NT2/D1 (cell line): ENCODE measurements at regions not wholly inside any gene's neighbourhood (a gene's known extent, or its start where the extent isn't known, plus 50 kb on each side); places are given as distances from the start of the nearest gene placed in this dataset.
"Not testable (repeated sequence)": the region's sequence is repeated elsewhere in the genome, so short reads cannot be mapped to it uniquely, and the experiment has no call there.

Experiments
- DNase-seq: peaks from one replicate; pipeline ENCODE4 v3.0.0-alpha.2; 2011; ENCODE audit warnings: low read depth, low spot score
- H3K27me3 ChIP-seq: 2 replicates; pipeline ENCODE4 v1.6.0; 2011; ENCODE audit warnings: mild to moderate bottlenecking; ENCODE audit not compliant: insufficient read length, insufficient read depth
- H3K36me3 ChIP-seq: 2 replicates; pipeline ENCODE4 v1.6.1; 2011; ENCODE audit warnings: mild to moderate bottlenecking, low read length, mixed read lengths; ENCODE audit not compliant: insufficient read depth, insufficient read length
- H3K4me1 ChIP-seq: 2 replicates; pipeline ENCODE4 v1.5.1; 2011; ENCODE audit not compliant: insufficient read depth, insufficient read length
- H3K4me3 ChIP-seq: 2 replicates; pipeline ENCODE4 v1.5.1; 2011; ENCODE audit warnings: low read depth; ENCODE audit not compliant: insufficient read length
- H3K9ac ChIP-seq: 2 replicates; pipeline ENCODE4 v1.6.0; 2011; ENCODE audit warnings: low read depth; ENCODE audit not compliant: insufficient read length
- H3K9me3 ChIP-seq: 2 replicates; pipeline ENCODE4 v1.5.1; 2011; ENCODE audit warnings: mild to moderate bottlenecking, low read length; ENCODE audit not compliant: insufficient read depth
- SUZ12 ChIP-seq: IDR thresholded peaks from 2 replicates; pipeline ENCODE4 v1.6.1; 2011; ENCODE audit not compliant: insufficient read length, insufficient read depth; ENCODE audit errors: extremely low read depth
- YY1 ChIP-seq: IDR thresholded peaks from 2 replicates; pipeline ENCODE4 v1.6.1; 2011; ENCODE audit not compliant: insufficient read length, insufficient read depth
- ZNF274 ChIP-seq: IDR thresholded peaks from 2 replicates; pipeline ENCODE4 v1.6.1; 2011; ENCODE audit warnings: mild to moderate bottlenecking, low read depth, low read length

DNA sequence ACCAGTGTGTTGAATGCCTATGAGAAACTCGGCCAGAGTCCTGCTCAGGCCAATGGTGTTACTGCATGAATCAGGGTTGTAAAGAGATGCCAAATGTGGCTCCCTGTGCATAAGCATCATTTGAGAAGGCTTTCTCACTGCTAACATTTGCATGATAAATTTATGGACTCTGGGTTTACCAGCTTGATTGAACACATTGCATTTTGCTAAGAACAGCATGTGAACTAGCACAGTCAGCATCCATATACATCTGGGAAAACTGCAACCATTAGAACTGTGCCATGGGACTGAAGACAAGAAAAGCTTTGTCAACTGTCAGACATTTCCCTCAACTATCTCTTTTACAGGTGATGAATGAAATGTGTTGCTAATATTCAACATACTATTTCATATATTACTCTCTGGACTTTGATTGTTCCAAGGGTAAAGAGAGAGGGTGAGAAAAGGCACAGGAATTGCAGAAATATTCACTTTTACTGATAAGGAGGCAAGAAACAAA lies 1427.4 kb upstream of the ADGRL3 start:
- no peaks in the 10 kb centered on the region for H3K9me3 ChIP-seq
- H3K4me1 ChIP-seq, result no peaks in the 10 kb centered on the region
- DNase-seq, result no peak
- TF ChIP-seq SUZ12 (no peak), ZNF274 (no peak), YY1 (no peak)
- no peak overlapping the region for H3K9ac ChIP-seq
- no peaks in the 10 kb centered on the region for H3K27me3 ChIP-seq
- H3K36me3 ChIP-seq, result no peaks in the 10 kb centered on the region
- no peak overlapping the region for H3K4me3 ChIP-seq

GRCh38 chr4:59780271-59780670 lies 1419.9 kb upstream of the ADGRL3 start:
- DNase-seq, H3K9ac ChIP-seq, H3K36me3 ChIP-seq, H3K4me3 ChIP-seq, H3K27me3 ChIP-seq, H3K4me1 ChIP-seq, H3K9me3 ChIP-seq: not testable (repeated sequence)

GRCh38 chr4:59805176-59805575 lies 1395.0 kb upstream of the ADGRL3 start:
- DNase-seq, result no peak
- Histone ChIP-seq H3K27me3 (no peaks in the 10 kb centered on the region), H3K9ac (no peak overlapping the region), H3K4me3 (no peak overlapping the region), H3K36me3 (no peaks in the 10 kb centered on the region), H3K9me3 (no peaks in the 10 kb centered on the region), H3K4me1 (no peaks in the 10 kb centered on the region)
- TF ChIP-seq SUZ12 (no peak), ZNF274 (no peak), YY1 (no peak)

- no peak for DNase-seq
These were observed 1385.6 kb upstream of the ADGRL3 start for GRCh38 chr4:59814402-59815010.

DNA sequence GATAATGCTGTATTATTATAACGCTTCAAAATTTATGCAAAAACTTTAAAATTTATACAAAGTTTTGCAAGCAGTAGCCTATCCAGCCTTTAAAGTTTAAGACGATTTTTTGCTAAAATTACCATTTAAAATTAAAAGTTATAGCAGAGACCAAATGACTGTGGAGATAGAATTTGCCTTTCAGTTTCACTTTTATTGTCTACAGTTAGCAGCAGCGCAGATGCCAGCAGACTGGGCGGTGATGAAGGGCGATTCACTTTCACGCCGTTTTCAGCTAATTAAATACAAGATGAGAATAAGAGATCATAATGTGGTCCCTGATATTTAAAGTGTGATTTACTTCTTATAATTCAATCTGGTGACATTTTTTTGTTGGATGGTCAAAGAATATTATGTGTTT lies 1381.5 kb upstream of the ADGRL3 start:
- no peak for TF ChIP-seq YY1
- no peak for TF ChIP-seq ZNF274
- no peak for TF ChIP-seq SUZ12
- no peaks in the 10 kb centered on the region for H3K9me3 ChIP-seq
- H3K4me1 ChIP-seq, result no peaks in the 10 kb centered on the region
- DNase-seq, result no peak
- H3K36me3 ChIP-seq, result no peaks in the 10 kb centered on the region
- H3K9ac ChIP-seq, result no peak overlapping the region
- no peaks in the 10 kb centered on the region for H3K27me3 ChIP-seq
- H3K4me3 ChIP-seq, result no peak overlapping the region

More at GRCh38 chr4:59814402-59815010, 1385.6 kb upstream of the ADGRL3 start:
- Histone ChIP-seq H3K4me3 (no peak overlapping the region), H3K9ac (no peak overlapping the region), H3K36me3 (no peaks in the 10 kb centered on the region), H3K4me1 (no peaks in the 10 kb centered on the region), H3K27me3 (no peaks in the 10 kb centered on the region), H3K9me3 (no peaks in the 10 kb centered on the region)
- TF ChIP-seq SUZ12, result no peak
- TF ChIP-seq ZNF274, result no peak
- TF ChIP-seq YY1, result no peak

DNA sequence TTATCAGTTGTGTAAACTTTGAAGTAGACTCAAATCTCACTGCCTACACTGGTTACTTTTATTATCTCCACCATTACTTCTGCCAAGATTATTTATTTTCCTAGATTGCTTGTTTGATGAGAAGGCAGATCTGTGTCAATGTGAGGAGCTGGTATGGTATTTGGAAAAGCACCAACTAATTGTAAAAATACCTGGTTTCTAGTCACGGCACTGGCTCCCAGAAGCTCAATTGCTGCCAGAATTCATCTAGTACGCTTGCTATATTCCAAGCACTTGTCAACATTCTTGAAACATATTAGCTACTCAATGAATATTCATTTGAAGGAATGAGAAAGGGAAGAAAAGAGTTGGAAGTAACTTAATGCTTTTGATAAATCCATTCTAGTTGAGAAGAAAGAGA lies 1376.8 kb upstream of the ADGRL3 start:
- no peak for TF ChIP-seq ZNF274
- TF ChIP-seq YY1, result no peak
- no peak for TF ChIP-seq SUZ12

DNA sequence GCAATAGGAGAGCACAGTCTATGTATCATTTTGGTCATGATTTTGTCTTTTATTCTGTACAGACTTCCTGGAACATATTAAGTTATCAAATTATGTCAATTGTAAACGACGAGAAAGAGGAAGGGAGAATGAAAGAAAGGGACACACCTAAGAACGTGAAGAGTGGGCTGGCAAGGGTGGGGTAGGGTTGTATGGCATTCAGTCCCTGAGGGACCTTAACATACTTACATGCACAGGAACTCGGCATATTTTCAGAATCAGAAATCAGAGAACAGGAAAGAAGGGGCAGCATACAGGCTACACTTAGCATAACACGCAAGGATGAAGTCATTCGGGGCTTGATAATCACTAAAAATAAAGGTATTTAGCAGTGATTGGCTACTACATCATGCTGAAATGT lies 1375.0 kb upstream of the ADGRL3 start:
- Histone ChIP-seq H3K9me3 (no peaks in the 10 kb centered on the region), H3K9ac (no peak overlapping the region), H3K27me3 (no peaks in the 10 kb centered on the region), H3K4me3 (no peak overlapping the region), H3K36me3 (no peaks in the 10 kb centered on the region), H3K4me1 (no peaks in the 10 kb centered on the region)
- no peak for DNase-seq
- TF ChIP-seq SUZ12 (no peak), YY1 (no peak), ZNF274 (no peak)

More for the DNA sequence above, 1376.8 kb upstream of the ADGRL3 start:
- no peak overlapping the region for H3K4me3 ChIP-seq
- DNase-seq, result no peak
- no peak overlapping the region for H3K9ac ChIP-seq
- H3K27me3 ChIP-seq, result no peaks in the 10 kb centered on the region
- H3K36me3 ChIP-seq, result no peaks in the 10 kb centered on the region
- no peaks in the 10 kb centered on the region for H3K4me1 ChIP-seq
- H3K9me3 ChIP-seq, result no peaks in the 10 kb centered on the region

DNA sequence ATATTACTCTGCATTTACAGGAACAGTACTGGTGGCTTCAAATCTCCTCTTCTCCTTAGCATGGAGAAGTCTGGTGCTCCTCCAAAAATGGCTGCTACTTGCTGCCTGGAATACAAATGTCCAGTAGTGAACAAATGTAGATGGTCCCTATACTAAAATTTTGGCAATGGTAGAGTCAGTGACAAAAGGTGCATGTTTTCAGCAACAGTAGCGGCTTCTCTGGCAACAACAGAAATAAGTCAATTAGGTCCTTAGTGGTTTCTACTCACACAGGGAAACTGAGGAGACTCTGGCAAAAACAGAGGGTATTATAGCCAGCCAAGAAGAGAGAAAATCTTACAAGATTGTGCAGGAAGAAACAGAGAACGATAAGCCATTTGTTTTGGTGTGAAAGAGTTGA lies 1368.4 kb upstream of the ADGRL3 start:
- Histone ChIP-seq H3K36me3 (no peaks in the 10 kb centered on the region), H3K4me1 (no peaks in the 10 kb centered on the region), H3K4me3 (no peak overlapping the region), H3K27me3 (no peaks in the 10 kb centered on the region), H3K9ac (no peak overlapping the region), H3K9me3 (no peaks in the 10 kb centered on the region)
- DNase-seq, result no peak
- TF ChIP-seq SUZ12, result no peak
- TF ChIP-seq YY1, result no peak
- no peak for TF ChIP-seq ZNF274
